Esophagus muscularis mucosa (tissue), 4 donors: ENCODE measurements at regions not wholly inside any gene's neighbourhood (a gene's known extent, or its start where the extent isn't known, plus 50 kb on each side); places are given as distances from the start of the nearest gene placed in this dataset.

Experiments
- DNase-seq: peaks from one replicate; pipeline ENCODE4 v3.0.0-alpha.2; 2017; ENCODE audit errors: extremely low spot score
- H3K27ac ChIP-seq, 4 donors: fragments of 200-600 bp; sonication (generic); replicated peaks in 1 of 4; 1 replicate in 3 of 4; 2 replicates in 1 of 4; pipeline ENCODE4 v1.5.1; 2016 to 2019; ENCODE audit warnings: mild to moderate bottlenecking in 1 of 4
- H3K27me3 ChIP-seq, 4 donors: fragments of 200-600 bp; sonication (generic); one replicate each; pipeline versions ENCODE4 v1.5.1 to v1.6.0; 2016 to 2019
- H3K36me3 ChIP-seq, 4 donors: fragments of 200-600 bp; sonication (generic); one replicate each; pipeline ENCODE4 v1.5.1; 2016 to 2019
- H3K4me1 ChIP-seq, 4 donors: fragments of 200-600 bp; sonication (generic); one replicate each; pipeline ENCODE4 v1.5.1; 2016 to 2019
- H3K4me3 ChIP-seq, 4 donors: fragments of 200-600 bp; sonication (generic); 1 replicate in 2 of 4; 2 replicates in 2 of 4; pipeline ENCODE4 v1.5.1; 2016 to 2019; ENCODE audit warnings: mild to moderate bottlenecking in 4 of 4, moderate library complexity in 1 of 4
- H3K9me3 ChIP-seq, 4 donors: fragments of 200-600 bp; sonication (generic); 1 replicate in 3 of 4; 2 replicates in 1 of 4; pipeline ENCODE4 v1.5.1; 2016 to 2019
- EP300 ChIP-seq: sonication (generic); formaldehyde crosslinking; IDR thresholded peaks from one replicate; pipeline ENCODE4 v1.6.1; 2017; ENCODE audit warnings: antibody characterized with exemption
- POLR2A ChIP-seq: fragments of 450-650 bp; IDR thresholded peaks from one replicate; pipeline ENCODE4 v1.6.1; 2017; ENCODE audit warnings: antibody characterized with exemption, moderate library complexity, mild to moderate bottlenecking, low read depth
- POLR2AphosphoS5 ChIP-seq, 2 donors: sonication (generic); formaldehyde crosslinking; IDR thresholded peaks; one replicate each; pipeline ENCODE4 v1.6.1; 2017; ENCODE audit warnings: antibody characterized with exemption in 2 of 2
- WGBS: methylation state at CpG from one replicate; pipeline ENCODE4 v1.1.5; 2018; 5-methylcytosine and 5-hydroxymethylcytosine counted together
- intact Hi-C: fragments of 100-400 bp; cut with DNase I; formaldehyde crosslinking; loops from one replicate; pipeline ENCODE4 v1.15.1; 2023
- TF ChIP-seq, protein P1 (sequence below), 3 experiments: fragments of 200-600 bp in 2 of 3; fragments of 450-650 bp in 1 of 3; sonication (generic) in 2 of 3; IDR thresholded peaks; one replicate each; pipeline ENCODE4 v1.5.1; 2017 to 2019; ENCODE audit warnings: antibody characterized with exemption in 3 of 3, mild to moderate bottlenecking in 2 of 3, moderate library complexity in 1 of 3

DNA sequence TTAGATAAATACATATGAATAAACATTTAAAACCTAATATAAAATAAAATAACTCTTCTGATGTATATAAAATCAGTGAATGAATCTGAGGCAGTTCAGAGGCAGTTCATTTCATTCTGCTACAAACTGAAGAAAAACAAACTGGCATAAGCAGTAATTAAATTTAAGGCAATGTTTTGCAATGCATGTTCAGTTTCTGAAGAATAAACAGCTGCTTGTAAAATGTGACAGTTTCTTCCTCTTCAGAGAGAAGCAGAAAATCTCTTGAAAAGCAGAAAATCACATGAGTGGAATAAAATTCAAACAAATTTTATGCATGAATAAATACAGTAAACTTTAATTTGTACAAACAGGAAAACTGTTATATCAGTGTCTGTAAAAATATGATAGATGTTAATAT is 643.7 kb downstream of the KCNT2 start:
- no peaks in the 10 kb centered on the region for H3K36me3 ChIP-seq
- H3K9me3 ChIP-seq = no peaks in the 10 kb centered on the region
- no peaks in the 10 kb centered on the region for H3K4me1 ChIP-seq
- DNase-seq = no peak
- no peaks in the 10 kb centered on the region for H3K27me3 ChIP-seq
- TF ChIP-seq EP300 (no peak), POLR2AphosphoS5 (IDR thresholded peaks at IDR 0.05) (no peak), POLR2A (no peak)
- TF ChIP-seq, protein P1, sequence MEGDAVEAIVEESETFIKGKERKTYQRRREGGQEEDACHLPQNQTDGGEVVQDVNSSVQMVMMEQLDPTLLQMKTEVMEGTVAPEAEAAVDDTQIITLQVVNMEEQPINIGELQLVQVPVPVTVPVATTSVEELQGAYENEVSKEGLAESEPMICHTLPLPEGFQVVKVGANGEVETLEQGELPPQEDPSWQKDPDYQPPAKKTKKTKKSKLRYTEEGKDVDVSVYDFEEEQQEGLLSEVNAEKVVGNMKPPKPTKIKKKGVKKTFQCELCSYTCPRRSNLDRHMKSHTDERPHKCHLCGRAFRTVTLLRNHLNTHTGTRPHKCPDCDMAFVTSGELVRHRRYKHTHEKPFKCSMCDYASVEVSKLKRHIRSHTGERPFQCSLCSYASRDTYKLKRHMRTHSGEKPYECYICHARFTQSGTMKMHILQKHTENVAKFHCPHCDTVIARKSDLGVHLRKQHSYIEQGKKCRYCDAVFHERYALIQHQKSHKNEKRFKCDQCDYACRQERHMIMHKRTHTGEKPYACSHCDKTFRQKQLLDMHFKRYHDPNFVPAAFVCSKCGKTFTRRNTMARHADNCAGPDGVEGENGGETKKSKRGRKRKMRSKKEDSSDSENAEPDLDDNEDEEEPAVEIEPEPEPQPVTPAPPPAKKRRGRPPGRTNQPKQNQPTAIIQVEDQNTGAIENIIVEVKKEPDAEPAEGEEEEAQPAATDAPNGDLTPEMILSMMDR (IDR thresholded peaks at IDR 0.05) = no peak
- intact Hi-C loops = no loop called here
- no peak overlapping the region for H3K27ac ChIP-seq
- no peak overlapping the region for H3K4me3 ChIP-seq

DNA sequence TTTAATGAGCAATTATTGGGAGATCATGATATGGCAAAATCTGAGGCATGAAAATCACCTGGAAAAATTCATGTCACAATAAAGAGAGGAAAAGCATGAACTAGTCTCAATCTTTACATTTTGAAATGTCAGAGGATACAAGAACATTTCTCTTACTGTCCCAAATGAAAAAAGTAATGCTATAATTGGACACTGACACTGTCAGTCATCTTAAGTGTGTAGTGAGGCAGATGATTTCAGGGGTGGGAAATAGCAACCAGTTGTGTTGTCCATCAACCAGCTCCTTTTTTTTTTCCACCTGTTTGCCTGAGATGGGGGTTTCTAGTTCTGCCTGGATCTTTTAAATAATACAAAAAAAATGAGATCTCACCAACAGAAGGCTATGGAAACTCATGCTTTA is 646.2 kb downstream of the KCNT2 start:
- DNase-seq = no peak
- no peak for TF ChIP-seq POLR2AphosphoS5 (IDR thresholded peaks at IDR 0.05)
- TF ChIP-seq, protein P1 (IDR thresholded peaks at IDR 0.05) = no peak
- no peak for TF ChIP-seq EP300
- TF ChIP-seq POLR2A = no peak
- H3K4me3 ChIP-seq = no peak overlapping the region
- no peaks in the 10 kb centered on the region for H3K27me3 ChIP-seq
- H3K9me3 ChIP-seq = no peaks in the 10 kb centered on the region
- no peaks in the 10 kb centered on the region for H3K4me1 ChIP-seq
- H3K36me3 ChIP-seq = no peaks in the 10 kb centered on the region
- H3K27ac ChIP-seq = no peak overlapping the region
- intact Hi-C loops = no loop called here

DNA sequence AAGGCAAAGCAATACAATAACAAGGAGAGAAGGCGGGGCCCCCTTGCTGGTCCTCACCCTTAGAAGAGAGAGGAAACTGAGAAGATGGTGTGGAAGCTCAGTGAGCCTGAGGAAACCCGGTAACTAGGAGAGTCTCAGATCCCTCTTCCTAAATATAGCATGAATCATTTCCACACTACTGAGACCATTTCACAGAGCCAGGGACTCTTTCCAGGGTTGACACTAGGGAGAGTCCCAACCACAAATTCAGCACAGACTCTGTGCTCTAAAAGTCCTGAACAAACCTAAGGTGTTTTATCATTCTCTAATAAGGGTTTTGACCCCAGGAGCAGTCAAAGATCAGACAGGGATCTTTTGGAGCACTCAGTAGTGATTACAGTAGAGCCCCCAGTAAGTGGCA is 647.7 kb downstream of the KCNT2 start:
- 78% methylated on average over 2 of the region's 2 CpGs for whole genome bisulfite sequencing
- Histone ChIP-seq H3K36me3 (no peaks in the 10 kb centered on the region), H3K4me1 (no peaks in the 10 kb centered on the region), H3K4me3 (no peak overlapping the region), H3K27ac (no peak overlapping the region), H3K27me3 (no peaks in the 10 kb centered on the region), H3K9me3 (no peaks in the 10 kb centered on the region)
- no peak for DNase-seq
- intact Hi-C loops = no loop called here
- TF ChIP-seq POLR2AphosphoS5 (IDR thresholded peaks at IDR 0.05) (no peak), POLR2A (no peak), EP300 (no peak)
- TF ChIP-seq, protein P1 (IDR thresholded peaks at IDR 0.05) = no peak

DNA sequence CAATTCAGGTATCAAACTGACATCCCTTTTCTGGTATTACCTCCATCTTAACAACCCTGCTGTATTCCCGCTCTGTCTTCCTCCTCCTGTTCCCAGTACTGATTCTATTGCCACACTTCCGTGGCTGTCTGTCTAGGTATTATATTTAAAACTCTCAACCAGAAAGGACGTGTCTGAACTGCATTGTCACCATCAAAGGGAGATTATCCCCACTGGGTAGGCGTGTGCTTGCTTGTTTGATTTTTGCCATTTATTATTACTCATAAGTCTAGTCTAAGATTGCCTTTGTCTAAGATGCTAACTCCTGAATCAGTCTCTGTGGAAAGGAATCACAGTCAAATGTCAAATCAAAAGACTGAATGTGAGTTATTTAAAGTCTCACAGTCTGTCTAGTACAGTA is 650.1 kb downstream of the KCNT2 start:
- intact Hi-C loops = no loop called here
- no peaks in the 10 kb centered on the region for H3K4me1 ChIP-seq
- no peaks in the 10 kb centered on the region for H3K36me3 ChIP-seq
- TF ChIP-seq, protein P1 (IDR thresholded peaks at IDR 0.05) = no peak
- TF ChIP-seq EP300 (no peak), POLR2AphosphoS5 (IDR thresholded peaks at IDR 0.05) (no peak), POLR2A (no peak)
- no peak overlapping the region for H3K27ac ChIP-seq
- 84% methylated on average over 4 of the region's 4 CpGs for WGBS
- H3K27me3 ChIP-seq = no peaks in the 10 kb centered on the region
- no peak for DNase-seq
- no peaks in the 10 kb centered on the region for H3K9me3 ChIP-seq
- H3K4me3 ChIP-seq = no peak overlapping the region

DNA sequence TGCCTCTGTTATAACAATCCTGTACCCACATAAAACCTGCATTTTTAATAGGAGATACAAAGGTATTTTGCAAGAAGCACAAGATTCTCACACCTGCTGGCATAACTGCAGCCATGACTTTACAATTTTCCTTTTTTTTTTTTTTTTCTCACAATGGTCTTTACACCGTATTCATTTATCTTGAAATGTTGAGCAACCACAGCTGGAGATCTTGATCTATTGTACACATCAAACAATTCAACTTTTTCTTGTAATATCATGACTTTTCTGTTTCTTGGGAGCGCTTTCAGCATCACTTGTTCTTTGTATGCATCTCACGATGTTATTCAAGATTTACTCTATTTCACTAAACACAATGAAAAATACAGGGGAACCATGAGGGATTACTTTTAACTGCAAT is 651.4 kb downstream of the KCNT2 start:
- Histone ChIP-seq H3K4me1 (no peaks in the 10 kb centered on the region), H3K36me3 (no peaks in the 10 kb centered on the region), H3K27ac (no peak overlapping the region), H3K4me3 (no peak overlapping the region), H3K27me3 (no peaks in the 10 kb centered on the region), H3K9me3 (no peaks in the 10 kb centered on the region)
- WGBS = 67% methylated on average over 3 of the region's 3 CpGs
- intact Hi-C loops = no loop called here
- no peak for DNase-seq
- TF ChIP-seq POLR2AphosphoS5 (IDR thresholded peaks at IDR 0.05) = no peak
- TF ChIP-seq, protein P1 (IDR thresholded peaks at IDR 0.05) = no peak
- no peak for TF ChIP-seq EP300
- no peak for TF ChIP-seq POLR2A
